Mucosa of gallbladder (tissue), 1 donor: ENCODE measurements at regions not wholly inside any gene's neighbourhood (a gene's known extent, or its start where the extent isn't known, plus 50 kb on each side); places are given as distances from the start of the nearest gene placed in this dataset.
"Not testable (repeated sequence)": the region's sequence is repeated elsewhere in the genome, so short reads cannot be mapped to it uniquely, and the experiment has no call there.

ENCODE experiments used
- DNase-seq: peaks from one replicate; pipeline ENCODE4 v3.0.0-alpha.2; 2020; ENCODE audit warnings: low spot score
- donor health status: DM: no; HTN: no; CAD: no.

DNA sequence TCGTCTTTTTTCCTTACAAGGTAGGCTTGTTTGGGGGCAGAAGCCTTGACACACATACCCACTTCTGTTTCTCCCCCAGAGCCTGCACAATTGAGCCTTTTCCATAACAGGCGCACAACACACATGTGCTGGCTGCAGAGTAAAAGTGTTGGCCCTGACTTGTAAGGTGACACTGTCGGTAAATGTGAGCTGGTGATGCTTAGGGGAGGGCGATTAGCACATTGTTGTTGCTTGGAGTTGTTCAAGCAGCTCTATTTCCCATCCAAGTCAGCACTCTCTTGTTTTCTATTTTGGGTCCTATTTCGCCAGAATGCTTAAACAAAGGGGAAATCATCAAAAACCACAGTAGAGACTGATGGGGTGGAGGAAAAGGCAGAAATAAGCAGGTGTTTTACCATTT is 51.9 kb upstream of the PTPRJ start:
- no peak for DNase-seq

DNA sequence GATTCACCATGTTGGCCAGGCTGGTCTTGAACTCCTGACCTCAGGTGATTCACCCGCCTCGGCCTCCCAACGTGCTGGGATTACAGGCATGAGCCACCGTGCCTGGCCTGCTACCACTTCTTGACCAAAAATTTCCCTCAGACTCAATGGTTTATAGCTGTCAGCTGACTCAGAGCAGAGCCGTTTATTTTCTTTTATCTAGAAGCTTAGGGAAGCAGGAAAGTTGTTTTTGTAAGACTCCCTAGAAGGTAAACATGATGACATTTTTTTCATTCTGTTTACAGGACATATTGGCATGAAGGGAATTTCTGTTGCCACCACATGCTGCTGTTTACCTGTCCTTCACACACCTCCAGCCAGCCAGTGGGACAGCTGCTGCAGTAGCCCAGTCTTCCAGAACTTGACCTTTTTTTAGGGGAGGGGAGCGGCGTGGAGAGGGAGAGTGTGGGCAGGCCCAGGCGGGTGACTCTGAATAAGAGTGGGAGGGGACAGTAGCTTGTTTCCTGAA is 56.1 kb upstream of the PTPRJ start:
- peak; percentile 39 for DNase-seq

DNA sequence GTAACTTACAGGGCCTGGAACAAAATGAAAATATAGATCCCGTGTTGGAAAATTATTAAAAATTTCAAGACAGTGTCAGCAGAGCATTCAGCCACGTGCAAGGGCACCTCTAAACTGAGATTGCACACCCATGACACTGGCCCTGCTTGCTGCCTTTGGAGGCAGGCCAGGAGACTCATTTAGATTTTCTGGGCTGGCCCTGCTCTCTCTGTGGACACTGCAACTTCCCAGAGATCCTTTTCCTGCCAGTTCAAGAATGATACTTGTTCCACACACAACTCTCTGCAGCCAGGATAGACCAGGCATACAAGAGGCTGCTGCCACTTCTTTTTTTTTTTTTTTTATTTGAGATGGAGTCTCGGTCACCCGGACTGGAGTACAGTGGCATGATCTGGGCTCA is 56.7 kb upstream of the PTPRJ start:
- peak; percentile 36 for DNase-seq

DNA sequence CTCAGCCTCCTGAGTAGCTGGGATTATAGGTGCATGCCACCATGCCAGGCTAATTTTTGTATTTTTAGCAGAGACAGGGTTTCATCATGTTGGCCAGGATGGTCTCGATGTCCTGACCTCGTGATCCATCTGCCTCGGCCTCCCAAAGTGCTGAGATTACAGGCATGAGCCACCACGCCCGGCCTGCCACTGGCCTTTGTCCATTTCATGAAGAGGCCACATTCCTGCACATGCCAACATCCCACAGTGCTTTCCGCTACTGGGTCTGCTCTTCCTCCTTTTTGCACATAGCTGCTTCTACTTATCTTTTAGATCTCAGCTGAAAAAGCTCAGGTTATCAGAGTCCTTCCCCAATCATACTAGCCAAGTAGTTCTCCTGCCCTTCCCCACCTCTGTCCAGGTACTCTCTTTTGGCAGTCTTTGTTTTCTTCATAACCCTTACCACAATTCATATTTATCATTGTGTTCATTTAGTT is 59.2 kb upstream of the PTPRJ start:
- not testable (repeated sequence) for DNase-seq

DNA sequence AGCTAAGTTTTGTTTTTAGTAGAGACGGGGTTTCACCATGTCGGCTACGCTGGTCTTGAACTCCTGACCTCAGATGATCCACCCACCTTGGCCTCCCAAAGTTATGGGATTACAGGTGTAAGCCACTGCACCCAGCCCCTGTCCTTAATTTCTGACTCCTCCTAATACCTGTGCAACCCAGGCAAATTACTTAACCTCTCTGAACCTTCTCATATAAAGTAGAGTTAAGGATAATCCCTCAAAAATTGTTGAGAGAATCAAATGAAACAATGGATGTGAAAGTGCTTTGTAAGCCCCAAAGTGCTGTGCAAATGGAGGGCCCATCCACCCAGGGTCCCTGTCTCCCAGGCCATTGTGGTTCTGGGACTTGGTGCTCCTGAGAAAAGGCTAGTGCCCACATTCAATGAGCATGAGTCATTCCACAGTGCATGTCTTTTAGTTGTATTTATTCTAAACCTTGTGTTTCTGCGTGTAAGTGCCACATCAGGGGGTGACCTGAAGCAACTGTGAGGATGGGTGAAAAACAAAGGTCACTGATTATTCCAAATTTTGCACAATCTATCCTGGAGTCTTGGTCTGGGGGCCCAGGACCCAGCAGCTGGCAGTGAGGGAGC is 61.4 kb upstream of the PTPRJ start:
- DNase-seq: no peak

DNA sequence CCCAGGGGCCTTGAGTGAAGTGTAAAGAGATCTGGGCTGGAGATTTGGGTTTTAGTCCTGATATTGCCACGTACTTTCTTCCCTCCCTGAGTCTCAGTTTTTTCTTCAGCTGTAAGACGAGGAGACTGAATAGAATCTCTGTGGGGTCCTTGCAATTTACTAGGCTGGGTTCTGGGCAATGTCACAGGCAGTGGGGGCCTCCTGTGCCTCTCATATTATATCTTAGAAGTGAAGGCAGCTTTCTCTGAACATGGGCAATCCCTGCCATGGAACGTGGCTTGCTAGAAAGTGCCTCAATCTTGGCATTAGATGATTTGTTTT is 62.0 kb upstream of the PTPRJ start:
- no peak for DNase-seq

DNA sequence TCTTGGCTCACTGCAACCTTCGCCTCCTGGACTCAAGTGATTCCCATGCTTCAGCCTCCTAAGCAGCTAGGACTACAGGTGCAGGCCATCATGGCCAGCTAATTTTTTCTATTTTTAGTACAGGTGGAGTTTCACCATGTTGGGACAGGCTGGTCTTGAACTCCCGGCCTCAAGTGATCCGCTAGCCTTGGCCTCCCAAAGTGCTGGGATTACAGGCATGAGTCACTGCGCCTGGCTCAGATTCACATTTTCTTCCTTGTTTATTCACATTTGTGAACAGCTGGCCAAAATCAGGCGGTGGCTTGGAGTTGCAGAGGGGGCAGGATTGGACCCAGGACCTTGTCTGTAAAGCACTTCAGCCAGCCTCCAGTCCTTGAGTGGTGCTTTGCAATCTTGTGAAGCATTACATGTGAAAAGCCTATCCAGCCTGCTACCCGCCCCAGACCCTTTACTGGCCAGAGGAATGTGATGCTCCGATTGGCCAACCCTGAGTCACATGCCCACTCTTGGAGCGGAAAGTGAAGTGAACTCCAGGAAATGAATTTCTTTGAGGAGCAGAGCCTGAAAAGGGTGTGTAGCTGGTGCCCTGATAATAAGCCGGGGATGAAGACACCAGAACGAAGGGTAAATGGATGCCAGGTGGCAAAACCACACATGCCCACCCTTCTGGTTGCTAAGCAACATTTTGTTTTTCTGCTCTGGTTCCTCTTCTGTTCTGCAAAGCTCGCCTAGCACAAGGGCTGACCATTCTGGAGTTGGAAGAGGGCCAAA is 62.6 kb upstream of the PTPRJ start:
- DNase-seq: peak; percentile 88

DNA sequence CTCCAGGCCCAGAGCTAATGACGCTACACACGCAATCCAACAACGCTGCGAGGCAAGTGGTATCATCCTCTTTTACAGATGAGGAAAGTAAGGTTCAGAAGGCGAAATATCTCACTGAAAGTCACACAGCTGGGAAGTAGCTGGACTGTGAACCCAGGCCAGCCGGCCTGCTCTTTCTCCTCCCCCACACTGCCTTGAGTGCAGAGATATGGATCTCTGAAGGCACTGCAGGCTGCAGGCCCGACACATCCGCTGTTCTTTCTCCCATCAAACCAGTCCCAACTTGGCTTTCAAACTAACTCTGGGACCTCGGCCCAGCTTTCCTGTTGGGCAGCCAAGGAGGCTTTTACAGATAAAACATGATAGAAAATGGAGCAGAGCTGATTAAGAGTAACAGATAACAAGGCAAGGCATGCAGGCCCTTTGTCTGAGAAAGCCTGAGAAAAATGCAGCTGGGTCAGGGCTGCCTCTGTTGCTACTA is 64.0 kb upstream of the PTPRJ start:
- DNase-seq: peak; percentile 58

DNA sequence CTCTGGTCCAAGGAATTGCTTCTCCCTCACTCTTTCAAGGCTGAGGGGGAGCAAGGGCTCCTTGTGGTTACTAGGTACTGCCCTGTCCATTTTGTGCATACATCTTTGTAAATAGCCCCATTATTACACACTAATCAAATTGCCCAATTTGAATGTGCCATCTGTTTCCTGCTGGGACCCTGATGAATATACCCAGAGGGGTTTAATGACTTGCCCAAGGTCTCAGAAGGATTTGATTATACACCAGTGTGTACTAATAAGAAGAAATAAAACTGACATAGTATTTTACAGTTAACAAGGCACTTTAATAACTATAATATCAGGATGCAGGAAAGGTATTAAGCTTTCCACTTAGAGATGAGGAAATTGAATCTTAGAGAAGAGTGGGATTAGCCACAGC is 64.6 kb upstream of the PTPRJ start:
- no peak for DNase-seq

DNA sequence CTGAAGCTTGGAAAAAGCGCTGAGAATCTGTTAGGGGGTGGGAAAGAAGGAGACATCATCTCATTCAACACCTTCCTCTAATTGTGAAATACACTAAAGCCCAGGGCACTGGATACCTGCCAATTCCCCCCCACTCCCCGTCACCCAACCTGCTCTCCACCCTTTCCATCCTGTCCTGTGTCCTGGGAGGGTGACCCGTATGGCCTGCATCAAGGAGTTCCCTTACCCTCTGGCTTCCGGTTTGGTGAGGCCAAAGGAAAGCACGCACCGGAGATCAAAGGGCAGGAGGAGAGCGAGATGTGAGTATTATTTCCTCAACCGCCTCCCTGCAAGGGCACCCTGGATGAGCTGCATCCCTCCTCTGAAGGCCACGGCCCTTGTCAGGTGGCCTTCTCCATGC is 65.0 kb upstream of the PTPRJ start:
- no peak for DNase-seq

DNA sequence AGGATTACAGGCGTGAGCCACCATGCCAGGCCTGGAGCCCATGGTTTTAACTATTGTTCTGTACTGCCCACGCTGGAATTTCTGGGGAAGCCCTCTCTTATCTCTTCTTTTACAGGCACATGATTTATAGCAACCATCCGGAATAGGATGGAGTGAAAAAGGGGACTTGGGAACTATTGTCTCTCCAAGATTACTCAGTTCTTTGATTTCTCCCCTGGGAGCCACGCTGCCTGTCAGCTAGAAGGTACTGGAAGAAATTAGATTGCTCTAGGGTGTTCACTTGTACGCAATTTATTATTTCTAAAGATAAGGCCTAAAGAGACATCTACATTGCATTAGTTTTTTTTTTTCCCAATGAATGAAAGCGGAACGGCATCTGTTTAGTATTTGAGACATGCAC is 65.6 kb upstream of the PTPRJ start:
- no peak for DNase-seq

DNA sequence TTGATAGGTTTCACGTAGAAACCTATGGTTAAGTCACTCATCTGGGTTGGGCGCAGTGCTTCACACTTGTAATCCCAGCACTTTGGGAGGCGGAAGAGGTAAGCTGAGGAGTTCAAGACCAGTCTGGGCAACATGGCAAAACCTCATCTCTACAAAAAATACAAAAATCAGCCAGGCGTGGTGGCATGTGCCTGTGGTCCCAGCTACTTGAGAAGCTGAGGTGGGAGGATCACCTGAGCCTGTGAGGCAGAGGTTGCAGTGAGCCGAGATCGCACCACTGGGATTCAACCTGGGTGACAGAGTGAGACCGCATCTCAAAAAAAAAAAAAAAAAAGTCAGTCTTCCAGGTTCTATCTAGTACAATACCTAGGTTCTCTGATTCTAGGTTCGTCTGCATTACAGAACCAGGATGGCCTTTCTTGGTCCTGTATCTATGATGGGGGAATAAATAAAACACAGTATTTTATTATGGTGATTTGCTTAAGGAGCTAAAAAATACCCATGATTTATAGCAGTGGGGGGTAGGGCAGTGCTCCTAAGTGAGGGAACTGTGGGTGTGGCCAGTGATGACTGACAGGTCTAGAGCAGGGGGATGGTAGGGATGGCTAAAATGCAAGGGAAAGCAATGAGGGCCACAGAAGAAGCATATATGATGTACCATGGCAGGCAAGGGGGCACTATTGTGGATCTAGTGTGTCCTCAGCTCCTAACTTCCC is 65.5 kb upstream of the NUP160 start:
- DNase-seq: no peak

DNA sequence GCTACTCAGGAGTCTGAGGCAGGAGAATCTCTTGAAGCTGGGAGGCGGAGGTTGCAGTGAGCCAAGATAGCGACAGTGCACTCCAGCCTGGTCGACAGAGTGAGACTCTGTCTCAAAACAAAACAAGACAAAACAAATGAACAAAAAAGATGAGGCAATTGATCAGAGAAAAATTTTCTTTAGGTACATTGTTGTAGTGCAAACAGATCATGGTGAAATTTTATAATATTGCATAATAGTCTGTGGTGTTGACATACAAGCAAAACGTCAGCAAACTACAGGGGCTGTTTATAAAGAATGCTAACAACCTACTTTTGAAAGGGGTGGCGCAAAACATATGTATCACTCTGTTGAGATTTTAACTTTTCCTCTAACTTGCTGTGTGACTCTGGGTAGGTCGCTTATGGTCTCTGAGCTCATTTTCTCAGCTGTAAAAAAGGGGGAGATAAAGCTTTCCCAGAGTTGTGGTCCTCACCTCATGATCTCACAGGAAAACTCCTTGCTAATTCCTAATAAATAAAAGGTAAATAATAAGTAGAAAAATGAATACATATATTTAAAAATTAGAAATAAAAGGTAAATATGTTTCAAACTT is 64.8 kb upstream of the NUP160 start:
- DNase-seq: no peak

DNA sequence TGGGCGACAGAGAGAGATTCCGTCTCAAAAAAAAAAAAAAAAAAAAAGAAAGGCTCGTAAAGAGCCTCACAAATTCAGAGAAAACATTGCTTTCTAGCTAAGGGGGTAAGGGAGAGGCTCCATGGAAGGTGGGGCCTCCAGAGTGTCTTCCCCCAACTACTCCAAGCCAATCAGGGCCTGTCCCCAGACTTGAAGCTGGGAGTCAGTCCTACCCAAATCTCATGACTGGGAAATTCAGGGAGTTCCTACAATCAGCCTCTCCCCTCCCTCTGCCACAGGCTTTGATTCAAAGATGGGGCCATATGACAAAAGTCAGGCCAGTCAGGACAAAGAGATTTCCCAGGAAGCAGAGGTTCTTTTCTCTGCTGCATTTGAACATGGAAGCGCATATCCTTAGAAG is 63.0 kb upstream of the NUP160 start:
- no peak for DNase-seq

DNA sequence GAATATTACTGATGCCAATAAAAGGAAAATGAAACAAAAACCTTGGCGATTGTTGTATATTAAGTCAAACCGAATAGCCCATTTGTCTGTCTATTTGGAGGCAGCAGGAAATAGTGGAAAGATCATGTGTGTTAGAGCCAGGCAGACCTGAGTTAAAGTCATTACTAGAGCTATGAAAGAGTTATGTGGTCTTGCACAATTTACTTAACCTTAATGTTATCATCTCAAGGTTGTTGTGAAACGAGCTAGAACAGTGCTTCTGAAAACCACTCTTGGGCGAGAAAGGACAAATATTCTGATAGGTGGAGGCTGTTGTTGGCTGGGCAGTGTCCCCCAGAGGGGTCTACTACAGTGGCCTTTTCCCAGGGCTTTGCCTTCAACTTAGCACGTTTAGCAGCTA is 60.0 kb upstream of the NUP160 start:
- DNase-seq: no peak

DNA sequence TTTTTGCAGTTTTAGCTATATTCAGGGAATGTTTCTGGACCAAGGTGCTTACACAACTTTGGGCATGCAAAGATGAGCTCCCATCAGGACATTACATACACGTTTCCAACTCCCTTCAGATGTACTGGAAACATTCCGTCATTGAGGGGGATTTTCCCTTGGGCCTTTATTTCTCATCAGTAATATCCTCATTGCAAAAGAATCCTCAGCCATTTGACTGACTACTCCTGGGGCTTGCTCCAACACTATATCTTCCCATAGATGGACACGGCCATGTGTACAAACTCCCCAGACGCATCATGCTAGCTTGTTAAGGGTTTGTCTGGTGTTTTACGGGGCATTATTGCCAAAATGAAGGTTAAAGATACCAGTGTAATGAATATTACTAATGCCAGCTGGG is 59.3 kb upstream of the NUP160 start:
- no peak for DNase-seq

DNA sequence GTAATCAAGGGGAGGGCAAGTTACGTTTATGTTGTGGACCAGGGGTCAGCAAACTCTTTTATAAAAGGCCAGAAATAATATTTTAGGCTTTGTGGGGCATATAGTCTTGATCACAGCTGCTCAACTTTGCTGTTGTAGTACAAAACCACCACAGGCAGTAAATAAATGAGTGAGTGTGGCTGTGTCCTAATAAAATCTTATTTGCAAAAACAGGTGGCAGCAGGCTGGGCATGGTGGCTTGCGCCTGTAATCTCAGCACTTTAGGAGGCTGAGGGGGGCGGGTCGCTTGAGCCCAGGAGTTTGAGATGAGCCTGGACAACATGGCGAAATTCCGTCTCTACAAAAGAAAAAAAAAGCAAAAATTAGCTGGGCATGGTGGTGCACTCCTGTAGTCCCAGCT is 57.9 kb upstream of the NUP160 start:
- DNase-seq: no peak

DNA sequence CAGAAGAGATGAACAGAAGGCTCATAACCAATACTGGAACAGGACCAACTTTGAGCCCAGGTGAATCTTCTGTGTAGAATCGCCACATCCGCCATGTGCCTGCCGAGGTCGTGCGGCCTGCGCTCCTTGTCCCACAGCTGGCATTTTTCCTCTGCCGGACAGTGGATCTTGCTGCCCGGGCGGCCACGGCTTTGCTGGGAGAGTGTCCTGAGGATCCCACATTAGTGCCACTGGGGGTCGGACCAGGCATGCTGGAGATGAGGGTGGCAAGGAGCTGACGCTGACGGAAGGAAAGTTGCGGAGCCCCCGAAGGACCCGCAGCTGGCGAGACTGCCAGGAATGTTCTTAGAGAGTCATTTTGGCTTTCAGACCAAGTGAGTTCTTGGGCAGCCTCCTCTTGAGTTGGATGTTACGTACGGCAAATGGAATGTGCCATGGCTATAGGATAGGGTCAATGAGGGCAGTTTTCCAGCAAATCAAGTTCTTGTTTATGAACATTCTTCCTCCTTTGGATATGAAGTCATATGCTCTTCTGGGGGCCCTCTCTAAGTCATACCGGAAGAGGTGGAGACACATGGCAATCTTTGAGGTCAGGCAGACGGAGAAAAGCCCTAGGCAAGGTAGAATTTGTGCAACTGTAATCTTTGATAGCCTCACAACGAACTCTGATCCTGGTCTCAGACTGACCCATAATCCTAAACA is 57.4 kb upstream of the NUP160 start:
- no peak for DNase-seq

DNA sequence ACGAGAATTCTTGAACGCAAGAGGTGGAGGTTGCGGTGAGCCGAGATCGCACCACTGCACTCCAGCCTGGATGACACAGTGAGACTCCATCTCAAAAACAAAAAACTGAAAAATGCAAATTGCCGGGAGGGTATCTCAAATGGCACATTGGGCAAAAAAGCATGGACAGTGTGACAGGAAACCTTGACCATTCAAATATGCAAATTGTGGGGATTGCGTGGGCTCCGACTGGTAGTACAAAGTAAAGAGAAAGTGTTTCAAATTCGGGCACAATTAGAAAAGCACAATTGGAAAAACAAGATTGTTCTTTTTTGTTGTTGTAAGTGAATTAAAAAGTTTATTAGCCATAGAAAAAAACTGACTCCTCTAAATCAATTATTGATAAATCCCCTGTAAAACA is 56.7 kb upstream of the NUP160 start:
- DNase-seq: no peak

DNA sequence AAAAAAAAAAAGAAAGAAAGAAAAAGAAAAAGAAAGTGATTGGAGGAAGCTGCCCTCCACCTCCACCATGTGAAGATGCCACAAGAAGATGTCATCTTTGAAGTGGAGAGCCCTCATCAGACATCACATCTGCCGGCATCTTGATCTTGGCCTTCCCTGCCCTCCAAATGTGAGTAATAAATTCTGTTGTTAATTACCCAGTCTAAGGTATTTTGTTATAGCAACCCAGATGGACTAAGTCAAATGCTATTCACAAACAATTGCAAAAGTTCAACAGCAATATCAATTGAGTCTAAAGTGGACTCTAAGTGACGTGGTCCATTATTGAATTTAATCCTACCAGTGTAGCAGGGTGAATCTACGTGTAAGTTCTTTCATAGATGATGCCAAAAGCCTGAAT is 55.9 kb upstream of the NUP160 start:
- DNase-seq: no peak

DNA sequence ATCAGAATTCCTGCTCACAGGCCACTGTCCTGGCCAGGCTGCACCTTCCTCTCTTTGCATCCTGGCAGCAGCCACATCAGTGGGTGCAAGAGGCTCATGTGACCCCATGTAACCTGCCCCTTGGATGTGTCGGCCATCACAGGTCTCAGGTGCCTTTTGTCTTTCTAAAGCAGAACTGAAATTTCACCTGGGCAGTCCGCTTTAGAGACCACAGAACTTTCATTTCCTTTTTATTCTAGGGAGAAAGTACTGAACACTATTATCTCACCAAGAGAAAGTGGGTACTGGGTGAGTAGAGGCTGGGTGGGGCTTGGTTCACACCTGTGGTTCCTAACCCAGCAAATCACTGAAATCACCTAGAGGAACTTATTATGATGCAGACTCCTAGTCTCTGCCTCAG is 51.7 kb upstream of the NUP160 start:
- no peak for DNase-seq
